Ramos (cell line): ENCODE measurements at regions not wholly inside any gene's neighbourhood (a gene's known extent, or its start where the extent isn't known, plus 50 kb on each side); places are given as distances from the start of the nearest gene placed in this dataset.

Experiments
- in situ Hi-C: fragments of 300-500 bp; cut with MboI; formaldehyde crosslinking; loops from one replicate; pipeline ENCODE4 v1.14.3; 2022; ENCODE audit warnings: low sequenced_read_pairs; ENCODE audit not compliant: unreplicated experiment

DNA sequence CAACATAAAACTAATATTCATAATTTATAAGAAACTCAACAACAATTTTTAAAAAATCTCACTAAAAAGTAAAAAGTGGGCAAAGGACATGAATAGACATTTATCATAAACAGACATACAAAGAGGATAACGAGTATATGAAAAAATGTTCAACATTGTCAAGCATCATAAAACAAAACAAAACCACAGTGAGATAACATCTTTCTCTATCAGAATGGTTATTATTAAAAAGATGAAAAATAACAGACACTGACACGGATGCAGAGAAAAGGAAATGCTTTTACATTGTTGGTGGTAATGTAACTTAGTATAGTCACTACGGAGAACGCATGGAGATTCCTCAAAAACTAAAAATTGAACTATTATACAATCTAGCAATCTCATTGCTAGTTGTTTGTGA lies 813.0 kb downstream of the LUZP2 start:
- in situ Hi-C loops = no loop called here

DNA sequence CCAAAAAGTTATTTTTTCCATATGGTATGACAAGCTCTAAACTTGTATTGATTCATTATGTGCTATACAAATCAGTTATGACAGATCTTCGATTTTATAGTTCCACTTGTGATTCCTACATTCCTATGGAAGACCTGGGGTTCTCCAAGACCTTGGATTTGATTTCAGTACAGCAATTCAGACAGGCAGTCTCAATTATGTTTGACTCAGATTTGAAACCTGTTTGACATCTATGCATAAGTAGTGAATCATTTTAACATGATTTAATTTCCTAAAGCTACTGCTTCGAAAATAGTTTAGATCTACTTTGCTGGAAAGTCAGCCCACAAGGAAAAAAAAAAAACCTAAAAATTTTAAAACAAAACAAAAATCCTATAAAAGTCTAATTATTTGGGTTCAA lies 820.4 kb downstream of the LUZP2 start:
- in situ Hi-C loops = no loop called here

DNA sequence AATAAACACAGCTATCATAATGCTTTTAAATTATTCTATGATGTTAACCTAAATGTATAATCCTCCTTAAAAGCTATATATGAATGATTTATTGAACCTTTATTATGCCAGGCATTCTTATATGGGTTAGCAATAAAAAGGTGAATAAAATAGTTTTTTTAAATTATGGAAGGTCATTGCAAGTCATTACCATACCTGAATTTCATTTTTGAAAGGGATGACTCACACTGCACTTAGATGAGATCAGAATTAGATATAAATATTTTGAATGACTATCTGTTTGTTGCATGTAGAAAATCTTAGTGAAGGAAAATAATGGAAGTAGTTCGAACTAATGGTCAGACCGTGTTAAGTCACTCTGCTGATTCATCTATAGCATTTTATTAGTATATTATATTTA lies 822.3 kb downstream of the LUZP2 start:
- in situ Hi-C loops = no loop called here

DNA sequence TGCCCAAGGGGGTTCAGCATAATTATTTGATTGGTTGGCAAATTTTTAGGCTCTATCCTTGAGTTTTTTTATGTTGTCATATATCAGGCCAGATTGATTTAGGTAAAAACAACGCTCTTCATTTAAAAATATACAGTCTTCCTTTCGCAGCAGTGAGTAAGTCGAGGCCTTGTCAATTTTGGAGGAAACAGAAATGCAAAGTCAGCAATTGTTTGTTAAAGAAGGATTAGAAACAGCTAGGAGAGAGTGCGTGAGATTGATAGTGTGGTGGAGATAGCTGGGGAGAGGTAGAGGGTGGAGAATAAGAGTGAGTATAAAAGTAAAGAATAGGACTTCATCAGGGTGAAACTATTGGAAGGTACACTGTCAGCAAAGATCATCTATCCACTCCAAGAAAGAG lies 830.8 kb downstream of the LUZP2 start:
- in situ Hi-C loops = no loop called here

DNA sequence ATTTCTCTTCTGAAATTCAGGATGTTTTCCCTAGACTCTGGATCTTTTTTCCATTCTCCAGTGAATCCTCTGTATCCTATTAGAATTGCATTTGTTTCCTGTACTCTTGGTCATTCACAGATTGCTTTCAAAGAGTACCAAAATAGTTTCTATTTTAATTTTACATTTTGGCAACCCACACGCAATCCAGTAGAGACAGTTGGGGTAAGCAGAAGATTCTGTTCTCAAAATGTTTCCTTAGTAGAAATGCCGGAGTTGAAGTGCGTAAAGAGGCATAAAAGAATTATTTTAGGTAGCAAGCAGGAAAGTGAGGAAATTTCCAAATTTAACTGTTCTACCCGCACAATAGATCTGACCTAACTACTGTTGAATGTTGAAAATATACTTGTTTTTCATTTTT lies 842.4 kb downstream of the LUZP2 start:
- in situ Hi-C loops = no loop called here

DNA sequence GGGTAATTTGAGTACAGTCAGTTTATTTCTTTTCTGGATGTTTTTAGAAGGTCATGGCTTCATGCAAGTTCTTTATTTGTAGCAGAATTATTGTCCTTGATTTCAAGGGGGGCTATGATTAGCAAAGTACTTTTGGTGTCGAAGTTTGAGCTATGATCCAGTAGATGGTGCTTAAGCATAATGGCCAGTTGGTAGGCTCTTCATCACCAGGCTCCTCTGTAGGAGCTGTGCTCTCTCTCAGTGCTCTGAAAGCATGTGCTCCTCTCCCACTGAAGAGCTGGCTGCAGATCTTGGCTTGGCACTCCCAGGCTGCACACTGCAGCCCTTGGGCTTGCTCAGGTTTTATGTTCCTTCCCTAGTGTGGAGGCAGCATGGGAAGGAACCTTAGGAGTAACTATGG lies 852.7 kb downstream of the LUZP2 start:
- in situ Hi-C loops = no loop called here

DNA sequence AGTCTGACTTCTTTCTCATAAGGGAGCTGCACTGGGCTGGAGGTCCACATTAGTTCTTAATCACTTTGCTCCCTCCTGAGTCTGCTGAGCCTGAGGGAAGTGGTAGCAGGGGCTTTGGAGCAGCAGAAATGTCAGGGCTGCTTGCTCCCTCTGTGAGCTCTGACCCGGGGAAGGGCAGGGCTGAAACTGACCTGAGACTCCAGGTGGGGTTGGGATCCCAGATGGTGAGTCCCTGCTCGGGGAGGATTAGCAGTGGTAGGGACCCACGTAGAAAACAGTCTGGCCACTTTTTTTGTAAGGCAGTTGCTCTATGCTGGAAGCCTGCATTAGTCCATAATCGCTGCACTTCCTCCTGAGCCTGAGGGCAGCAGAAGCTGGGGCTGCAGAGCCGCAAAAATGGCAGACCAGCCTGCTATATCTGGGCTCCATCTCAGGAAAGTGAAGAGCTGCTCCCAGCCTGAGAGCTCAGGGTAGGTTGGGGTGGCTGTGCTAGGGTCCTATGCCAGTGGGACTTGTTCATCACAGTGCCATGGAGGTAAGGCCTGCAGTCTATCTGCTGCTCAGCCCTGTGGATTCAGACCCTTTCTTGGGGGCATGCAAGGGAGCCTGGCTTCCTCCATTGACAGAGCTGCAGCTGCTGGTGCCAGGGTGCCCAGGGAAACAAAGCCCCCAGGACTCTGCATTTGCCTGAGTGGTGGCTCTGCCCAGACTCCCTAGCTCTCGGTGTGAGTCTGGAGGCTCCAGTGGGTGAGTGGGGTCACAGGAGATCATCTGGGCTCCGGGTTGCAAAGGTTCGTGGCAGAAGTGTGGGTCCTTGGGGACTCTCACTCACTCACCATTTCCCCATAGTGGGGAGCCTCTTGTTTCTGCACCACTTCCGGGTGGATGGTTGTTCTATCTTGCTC lies 854.3 kb downstream of the LUZP2 start:
- in situ Hi-C loops = no loop called here

DNA sequence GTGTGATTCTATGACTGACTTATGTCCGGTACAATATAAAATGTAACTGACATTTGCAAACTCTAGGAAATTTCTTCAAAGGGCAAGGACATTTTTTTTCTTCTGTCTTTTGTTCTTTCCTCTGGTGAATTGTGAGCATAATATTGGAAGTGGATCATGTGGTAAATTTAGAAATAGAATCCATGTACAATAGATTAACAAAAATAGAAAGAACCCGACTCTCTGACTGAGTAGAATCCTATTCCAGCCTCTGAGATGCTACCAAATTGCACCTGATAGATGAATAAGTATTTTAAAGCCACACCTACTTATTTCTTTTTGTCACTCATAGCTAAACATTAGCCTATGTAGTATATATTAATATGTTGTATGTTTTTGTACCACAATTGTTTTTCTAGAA lies 860.3 kb downstream of the LUZP2 start:
- in situ Hi-C loops = no loop called here

DNA sequence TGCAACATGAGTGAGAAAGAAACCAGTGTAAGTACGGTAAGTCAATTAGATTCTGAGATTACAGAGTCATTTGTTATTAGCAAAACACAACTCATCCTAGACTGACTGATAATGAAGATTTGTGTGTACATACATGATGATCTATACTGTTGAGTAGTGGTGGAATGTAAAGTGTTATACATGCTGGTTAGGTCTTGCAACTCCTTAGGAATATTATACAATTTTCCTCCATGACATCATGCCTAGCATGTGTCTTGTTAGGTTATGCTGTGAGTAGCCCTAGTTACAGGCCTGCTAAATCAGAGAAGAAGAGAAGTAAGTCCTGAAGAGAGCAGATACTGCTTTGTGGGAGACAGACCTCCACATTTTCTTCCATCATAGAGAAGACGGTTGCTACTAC lies 880.6 kb downstream of the LUZP2 start:
- in situ Hi-C loops = no loop called here

DNA sequence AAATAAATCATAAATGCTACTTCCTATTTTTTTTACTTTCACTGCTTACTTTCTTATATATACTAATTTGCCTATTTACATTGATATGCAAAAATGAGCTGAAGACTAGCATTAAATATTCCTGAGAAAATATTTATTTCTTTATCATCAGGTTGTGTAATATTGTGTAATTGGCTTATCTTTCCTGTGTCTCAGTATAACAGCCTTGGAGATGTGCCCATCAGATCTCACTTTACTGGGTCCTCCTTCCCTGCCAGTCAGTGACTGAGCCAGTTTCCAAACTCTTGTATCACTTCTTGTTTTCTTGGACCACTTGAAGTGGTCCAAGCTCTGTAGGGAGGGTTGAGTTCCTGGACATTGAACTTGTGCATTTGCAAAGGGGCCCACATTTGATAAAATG lies 900.0 kb downstream of the LUZP2 start:
- in situ Hi-C loops = no loop called here

DNA sequence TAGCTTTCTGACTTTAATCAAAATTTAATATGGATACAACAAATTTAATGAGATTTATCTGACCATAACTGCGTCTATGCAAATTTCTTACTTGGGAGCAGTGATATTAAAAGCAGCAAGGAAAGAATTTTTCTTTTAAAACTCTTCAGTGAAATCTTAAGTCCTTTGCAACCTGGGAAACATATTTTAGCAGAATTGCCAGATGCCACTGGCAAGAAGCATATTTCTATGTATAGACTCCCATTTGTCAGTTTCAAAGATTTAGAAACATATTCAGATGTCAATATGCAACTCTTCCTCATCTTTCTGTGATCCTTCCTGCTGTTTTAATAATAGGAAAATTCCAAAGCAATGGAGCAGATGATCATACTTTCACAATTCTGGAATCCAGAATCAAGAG lies 911.3 kb downstream of the LUZP2 start:
- in situ Hi-C loops = no loop called here

DNA sequence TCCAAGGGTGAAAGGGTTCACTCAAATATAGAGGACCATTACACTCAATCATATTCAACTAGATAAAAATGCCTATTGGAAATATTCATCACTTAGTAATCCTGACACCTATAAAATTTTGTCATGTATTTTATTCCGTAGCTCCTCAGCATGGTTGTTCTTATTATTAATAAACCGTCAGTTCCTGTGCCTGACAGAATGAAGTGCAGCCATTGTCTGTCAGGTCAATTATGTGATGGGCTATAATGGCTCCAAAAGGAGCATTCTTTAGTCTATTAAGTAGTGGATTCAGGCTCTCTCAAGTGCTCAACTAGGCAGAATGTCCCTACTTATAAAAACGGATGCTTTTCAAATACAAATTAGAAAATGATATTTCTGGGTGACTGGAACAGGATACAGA lies 916.1 kb upstream of the ANO3 start:
- in situ Hi-C loops = no loop called here

DNA sequence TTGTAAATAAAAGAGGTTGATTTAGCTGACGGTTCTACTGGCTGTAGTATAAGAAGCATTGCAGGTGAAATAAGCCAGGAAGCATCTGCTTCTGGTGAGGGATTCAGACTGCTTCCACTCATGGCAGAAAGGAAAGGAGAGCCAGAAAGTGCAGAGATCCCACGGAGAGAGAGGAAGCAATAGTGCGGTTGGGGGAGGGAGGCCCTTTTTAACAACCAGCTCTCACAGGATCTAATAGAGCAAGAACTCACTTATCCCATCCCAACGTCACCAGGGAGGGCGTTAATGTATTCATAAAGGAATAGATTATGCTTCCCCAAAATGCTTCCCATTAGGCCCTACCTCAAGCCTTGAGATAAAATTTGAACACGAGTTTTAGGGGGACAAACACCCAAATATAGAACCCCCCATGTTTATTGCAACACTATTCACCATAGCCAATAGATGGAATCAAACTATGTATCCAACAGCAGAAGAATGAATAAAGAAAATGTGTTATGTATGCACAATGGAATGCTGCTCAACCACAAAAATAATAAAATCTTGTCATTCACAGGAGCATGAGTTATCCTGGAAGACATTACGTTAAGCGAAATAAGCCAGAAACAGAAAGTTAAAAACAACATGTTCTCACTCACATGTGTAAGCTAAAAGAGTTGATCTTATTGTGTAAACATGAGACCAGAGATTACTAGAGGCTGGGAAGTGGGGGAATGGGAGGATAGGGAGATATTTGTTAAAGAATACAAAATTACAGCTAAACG lies 908.3 kb upstream of the ANO3 start:
- in situ Hi-C loops = no loop called here

DNA sequence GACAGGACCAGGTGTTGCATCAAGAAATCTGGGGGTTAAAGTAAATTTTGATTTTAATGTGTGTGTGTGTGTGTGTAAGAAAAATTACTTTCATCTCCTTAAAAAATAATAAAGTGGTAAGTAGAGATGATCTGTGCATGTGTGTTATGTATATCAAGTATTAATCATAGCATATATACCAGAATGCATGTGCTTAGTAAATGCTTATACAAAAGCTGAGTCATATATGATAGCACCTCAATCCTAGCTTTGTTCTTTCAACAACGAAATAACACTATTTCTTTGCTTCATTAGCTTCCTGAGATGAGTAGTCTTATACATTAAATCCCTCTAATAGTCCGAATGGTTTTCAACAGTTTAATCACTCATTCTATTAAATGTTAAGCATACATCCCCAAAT lies 899.6 kb upstream of the ANO3 start:
- in situ Hi-C loops = no loop called here

DNA sequence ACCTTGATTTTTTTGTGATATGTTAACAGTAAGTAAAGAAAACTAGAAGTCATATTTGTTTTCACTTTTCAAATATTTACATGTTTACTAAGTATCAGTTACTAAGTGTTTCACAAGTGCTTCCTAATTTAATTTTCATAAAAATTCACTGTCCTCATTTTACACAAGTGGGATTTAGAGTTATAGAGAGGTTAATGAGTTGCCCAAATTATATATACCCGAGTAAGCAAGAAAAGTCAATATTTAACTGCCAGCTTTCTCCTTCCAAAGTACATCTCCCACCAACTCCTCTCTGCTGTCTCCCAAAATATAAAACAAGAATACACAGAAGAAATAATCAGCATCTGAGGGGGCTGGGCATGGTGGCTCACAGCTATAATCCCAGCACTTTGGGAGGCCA lies 896.7 kb upstream of the ANO3 start:
- in situ Hi-C loops = no loop called here

DNA sequence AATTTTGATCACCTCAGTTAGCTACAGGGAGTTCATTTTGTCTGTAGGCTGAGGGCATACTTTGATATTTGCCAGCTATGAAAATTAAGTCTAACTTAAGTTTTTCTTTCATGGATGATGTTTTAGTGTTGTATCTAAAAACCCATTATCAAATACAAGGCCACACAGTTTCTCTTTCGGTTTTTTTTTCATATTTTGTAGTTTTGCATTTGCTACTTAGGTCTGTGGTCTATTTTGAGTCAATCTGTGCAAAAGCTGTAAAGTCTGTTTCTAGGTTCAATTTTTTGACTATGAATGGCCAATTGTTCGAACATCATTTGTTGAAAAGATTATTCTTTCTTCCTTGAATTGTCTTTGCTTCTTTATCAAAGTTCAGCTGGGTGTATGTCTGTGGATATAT lies 895.6 kb upstream of the ANO3 start:
- in situ Hi-C loops = no loop called here

DNA sequence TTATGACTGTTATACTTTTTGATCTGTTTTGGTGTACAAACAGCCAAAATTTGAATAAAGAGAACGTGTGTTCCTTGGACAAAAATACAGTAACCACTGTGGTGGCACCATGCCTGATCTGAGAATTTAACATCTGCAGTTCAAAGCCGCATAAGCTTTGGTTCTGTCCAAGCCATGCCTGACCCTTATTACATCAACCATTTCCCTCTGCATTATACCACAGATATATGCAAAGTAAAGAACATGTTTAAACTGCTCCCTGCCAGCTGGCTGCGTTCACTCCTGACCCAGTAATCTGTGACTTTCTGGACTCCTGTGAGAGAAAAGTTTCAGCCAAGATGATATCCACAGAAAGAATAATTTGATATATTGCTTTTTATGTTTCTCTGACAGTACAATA lies 890.5 kb upstream of the ANO3 start:
- in situ Hi-C loops = no loop called here

DNA sequence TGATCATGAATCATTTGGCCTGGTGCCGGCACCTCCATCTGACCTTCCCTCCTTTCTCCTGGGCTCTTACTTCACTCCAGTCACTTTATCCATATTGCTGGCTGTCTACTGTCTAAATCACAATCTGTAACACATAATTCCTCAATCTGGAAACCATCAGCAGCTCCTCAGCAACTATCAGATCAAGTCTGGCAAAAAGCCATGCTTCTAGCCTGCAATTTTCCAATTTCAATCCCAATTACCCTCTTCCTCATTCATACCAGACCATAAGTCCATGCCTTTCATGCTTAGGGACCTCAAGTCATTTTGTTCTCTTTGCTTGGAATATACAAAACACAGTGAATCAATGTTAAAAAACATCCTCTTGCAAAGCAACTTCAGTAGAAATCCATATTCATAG lies 882.8 kb upstream of the ANO3 start:
- in situ Hi-C loops = no loop called here

DNA sequence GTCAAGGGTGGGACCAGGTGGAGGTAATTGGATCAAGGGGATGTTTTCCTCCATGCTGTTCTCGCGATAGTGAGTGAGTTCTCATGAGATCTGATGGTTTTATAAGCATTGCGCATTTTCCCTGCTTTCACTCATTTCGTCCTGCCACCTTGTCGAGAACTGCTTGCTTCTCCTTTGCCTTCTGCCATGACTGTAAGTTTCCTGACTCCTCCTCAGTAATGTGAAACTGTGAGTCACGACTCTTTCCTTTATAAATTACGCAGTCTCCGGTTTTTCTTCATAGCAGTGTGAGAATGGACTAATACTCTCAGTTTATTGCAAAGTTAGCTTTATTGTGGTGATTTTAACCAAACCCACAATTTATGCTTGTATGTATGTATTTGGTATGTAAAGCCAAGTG lies 878.5 kb upstream of the ANO3 start:
- in situ Hi-C loops = no loop called here

DNA sequence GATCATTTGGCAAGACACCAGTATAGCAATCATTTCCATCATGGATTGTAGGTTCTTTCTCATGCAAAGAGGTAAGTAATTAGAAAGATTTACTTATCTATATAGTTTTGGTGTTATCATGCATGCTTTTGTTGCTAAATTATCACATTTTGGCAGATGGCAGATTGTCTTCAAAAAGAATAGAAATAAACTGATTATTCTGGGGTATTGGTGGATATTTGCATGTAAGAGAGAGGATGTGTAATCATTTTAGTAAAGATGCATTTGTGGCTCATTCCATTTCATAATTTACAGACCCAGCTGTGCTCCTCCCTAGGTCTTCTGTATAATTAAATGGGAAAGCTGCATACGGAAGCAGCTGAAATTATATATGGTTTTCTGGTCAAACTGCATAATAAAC lies 875.7 kb upstream of the ANO3 start:
- in situ Hi-C loops = no loop called here

DNA sequence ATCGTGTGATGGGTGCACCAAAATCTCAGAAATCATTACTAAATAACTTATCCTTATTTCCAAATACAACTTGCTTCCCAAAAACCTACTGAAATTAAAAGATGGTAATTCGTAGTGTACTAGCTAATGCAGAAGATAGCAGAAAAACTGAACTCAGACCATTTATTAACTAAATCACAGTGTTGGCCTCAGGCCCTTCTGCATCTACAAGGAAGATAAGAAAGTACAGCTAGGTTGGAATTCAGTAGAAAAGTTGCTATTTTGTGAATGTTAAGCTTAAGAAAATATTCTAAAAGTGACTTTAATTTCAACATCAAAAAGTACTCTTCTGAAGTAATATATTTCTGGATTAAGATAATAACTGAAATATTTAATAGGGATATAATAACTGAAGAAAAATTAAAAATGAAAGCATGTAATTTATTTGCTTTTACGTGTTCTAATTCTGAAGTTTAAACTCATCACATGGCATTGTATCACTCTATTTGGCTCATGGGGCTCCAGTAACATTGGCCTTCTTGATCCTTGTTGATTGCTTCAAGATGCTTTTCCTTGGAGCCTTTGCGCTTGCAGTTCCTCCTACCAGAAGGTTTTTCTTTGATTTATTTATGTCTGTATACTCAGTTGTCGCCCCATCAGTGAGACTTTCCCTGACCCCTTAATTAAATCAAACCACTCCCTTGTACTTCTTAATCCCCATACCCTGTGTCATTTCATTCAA lies 847.9 kb upstream of the ANO3 start:
- in situ Hi-C loops = no loop called here
